ENCODE measurements at regions not wholly inside any gene's neighbourhood (a gene's known extent, or its start where the extent isn't known, plus 50 kb on each side); places are given as distances from the start of the nearest gene placed in this dataset.

DNA sequence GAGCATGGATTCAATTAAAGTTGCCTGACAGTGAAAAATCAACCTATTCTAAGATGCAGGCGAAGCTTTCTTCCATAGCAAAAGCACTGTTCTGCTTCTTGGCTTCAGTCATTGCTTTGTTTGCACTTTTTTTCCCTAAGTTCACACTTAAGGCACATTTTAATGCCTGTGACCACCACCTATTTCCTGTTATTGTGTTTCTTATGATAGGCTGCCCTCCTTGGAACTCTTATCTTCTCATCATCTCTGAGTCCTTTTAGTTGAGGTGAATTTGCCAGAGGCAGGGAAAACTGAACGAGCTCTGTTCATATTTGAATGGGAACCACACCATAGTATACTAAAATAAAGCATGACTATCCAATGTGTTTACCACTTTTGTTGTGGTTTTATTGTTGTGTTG is 119.8 kb downstream of the SPCS3 start:
- TF ChIP-seq POLR2A (IDR thresholded peaks at IDR 0.05): no peak
- TF ChIP-seq, protein P1, sequence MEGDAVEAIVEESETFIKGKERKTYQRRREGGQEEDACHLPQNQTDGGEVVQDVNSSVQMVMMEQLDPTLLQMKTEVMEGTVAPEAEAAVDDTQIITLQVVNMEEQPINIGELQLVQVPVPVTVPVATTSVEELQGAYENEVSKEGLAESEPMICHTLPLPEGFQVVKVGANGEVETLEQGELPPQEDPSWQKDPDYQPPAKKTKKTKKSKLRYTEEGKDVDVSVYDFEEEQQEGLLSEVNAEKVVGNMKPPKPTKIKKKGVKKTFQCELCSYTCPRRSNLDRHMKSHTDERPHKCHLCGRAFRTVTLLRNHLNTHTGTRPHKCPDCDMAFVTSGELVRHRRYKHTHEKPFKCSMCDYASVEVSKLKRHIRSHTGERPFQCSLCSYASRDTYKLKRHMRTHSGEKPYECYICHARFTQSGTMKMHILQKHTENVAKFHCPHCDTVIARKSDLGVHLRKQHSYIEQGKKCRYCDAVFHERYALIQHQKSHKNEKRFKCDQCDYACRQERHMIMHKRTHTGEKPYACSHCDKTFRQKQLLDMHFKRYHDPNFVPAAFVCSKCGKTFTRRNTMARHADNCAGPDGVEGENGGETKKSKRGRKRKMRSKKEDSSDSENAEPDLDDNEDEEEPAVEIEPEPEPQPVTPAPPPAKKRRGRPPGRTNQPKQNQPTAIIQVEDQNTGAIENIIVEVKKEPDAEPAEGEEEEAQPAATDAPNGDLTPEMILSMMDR (IDR thresholded peaks at IDR 0.05): no peak
- no peaks in the 10 kb centered on the region for H3K9me3 ChIP-seq
- WGBS, 2 donors: 64 to 79% methylated on average over 2 of the region's 2 CpGs
- intact Hi-C loops (cut with DNase I): no loop called here
- no peak overlapping the region for H3K27ac ChIP-seq
- H3K4me3 ChIP-seq (replicated peaks in 1 of 3): no peak overlapping the region
- H3K36me3 ChIP-seq: no peaks in the 10 kb centered on the region
- DNase-seq: no peak
- H3K27me3 ChIP-seq: no peaks in the 10 kb centered on the region
- peaks cover 0 to 5% of the 10 kb centered on the region in 2 donors for H3K4me1 ChIP-seq

GRCh38 chr4:176440698-176441097 is 120.9 kb downstream of the SPCS3 start:
- Histone ChIP-seq H3K9me3 (no peaks in the 10 kb centered on the region), H3K27ac (no peak overlapping the region), H3K27me3 (no peaks in the 10 kb centered on the region), H3K4me3 (replicated peaks in 1 of 3) (no peak overlapping the region), H3K36me3 (no peaks in the 10 kb centered on the region), H3K4me1 (peaks cover 0 to 5% of the 10 kb centered on the region in 2 donors)
- WGBS, 2 donors: 89 to 98% methylated on average over 1 of the region's 1 CpG
- no peak for TF ChIP-seq POLR2A (IDR thresholded peaks at IDR 0.05)
- TF ChIP-seq, protein P1 (IDR thresholded peaks at IDR 0.05): no peak
- intact Hi-C loops (cut with DNase I): no loop called here
- no peak for DNase-seq

DNA sequence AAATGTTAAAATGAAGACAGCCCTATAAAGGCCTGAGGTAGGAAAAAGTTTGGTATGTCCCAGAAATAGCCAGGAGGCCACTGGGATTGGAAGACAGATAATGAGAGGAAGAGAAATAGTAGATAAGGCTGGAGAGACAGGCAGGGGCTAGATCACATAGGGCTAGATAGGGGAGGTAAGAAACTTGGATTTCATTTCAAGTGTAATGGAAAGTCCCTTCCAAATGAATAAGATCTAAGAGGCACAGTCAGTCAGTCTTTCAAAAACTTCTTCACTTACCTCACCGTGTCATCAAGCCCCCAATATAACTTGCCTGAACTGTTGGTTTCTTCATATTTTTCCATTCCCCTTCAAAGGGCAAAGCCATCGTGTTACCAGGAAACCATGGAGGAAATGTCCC is 121.8 kb downstream of the SPCS3 start:
- Histone ChIP-seq H3K9me3 (no peaks in the 10 kb centered on the region), H3K36me3 (no peaks in the 10 kb centered on the region), H3K27me3 (no peaks in the 10 kb centered on the region), H3K4me3 (replicated peaks in 1 of 3) (no peak overlapping the region), H3K4me1 (peaks cover 0 to 5% of the 10 kb centered on the region in 2 donors), H3K27ac (no peak overlapping the region)
- intact Hi-C loops (cut with DNase I): no loop called here
- DNase-seq: no peak
- WGBS, 2 donors: 89 to 93% methylated on average over 2 of the region's 2 CpGs
- TF ChIP-seq POLR2A (IDR thresholded peaks at IDR 0.05): no peak
- TF ChIP-seq, protein P1 (IDR thresholded peaks at IDR 0.05): no peak

DNA sequence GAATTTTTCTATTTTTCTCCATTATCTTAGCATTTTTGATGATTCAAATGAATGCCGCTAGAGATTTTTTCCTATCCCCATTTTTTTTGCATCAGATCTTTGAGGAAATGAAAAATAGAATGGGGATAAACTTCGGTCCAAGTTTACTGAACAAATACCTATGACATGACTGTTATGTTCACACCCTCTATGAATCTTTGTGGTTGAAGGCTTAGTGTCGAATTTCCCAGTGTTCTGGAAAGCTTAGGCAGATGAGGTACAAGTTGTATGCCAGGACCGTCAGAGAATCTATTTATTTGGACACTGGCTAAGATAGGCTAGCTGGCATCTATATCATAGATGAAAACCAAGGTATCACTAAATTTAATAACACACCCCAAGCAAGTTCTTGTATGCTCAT is 123.4 kb downstream of the SPCS3 start:
- WGBS, 2 donors: 63 to 71% methylated on average over 4 of the region's 4 CpGs
- no peaks in the 10 kb centered on the region for H3K36me3 ChIP-seq
- intact Hi-C loops (cut with DNase I): no loop called here
- DNase-seq: no peak
- no peak overlapping the region for H3K4me3 ChIP-seq (replicated peaks in 1 of 3)
- H3K4me1 ChIP-seq: peaks cover 0 to 5% of the 10 kb centered on the region in 2 donors
- H3K27me3 ChIP-seq: no peaks in the 10 kb centered on the region
- no peak for TF ChIP-seq POLR2A (IDR thresholded peaks at IDR 0.05)
- TF ChIP-seq, protein P1 (IDR thresholded peaks at IDR 0.05): no peak
- no peaks in the 10 kb centered on the region for H3K9me3 ChIP-seq
- no peak overlapping the region for H3K27ac ChIP-seq

- H3K4me3 ChIP-seq (replicated peaks in 1 of 3): no peak overlapping the region
- H3K4me1 ChIP-seq: peaks cover 0 to 5% of the 10 kb centered on the region in 2 donors
- DNase-seq: no peak
- no peak for TF ChIP-seq POLR2A (IDR thresholded peaks at IDR 0.05)
- TF ChIP-seq, protein P1 (IDR thresholded peaks at IDR 0.05): no peak
- H3K36me3 ChIP-seq: no peaks in the 10 kb centered on the region
- intact Hi-C loops (cut with DNase I): no loop called here
- WGBS, 2 donors: 57 to 61% methylated on average over 3 of the region's 3 CpGs
- H3K27me3 ChIP-seq: no peaks in the 10 kb centered on the region
- H3K9me3 ChIP-seq: no peaks in the 10 kb centered on the region
- no peak overlapping the region for H3K27ac ChIP-seq
These were observed 124.1 kb downstream of the SPCS3 start for GRCh38 chr4:176443646-176444409.

Data from thyroid gland (tissue), 4 donors.